HCT116 (cell line): ENCODE measurements at regions not wholly inside any gene's neighbourhood (a gene's known extent, or its start where the extent isn't known, plus 50 kb on each side); places are given as distances from the start of the nearest gene placed in this dataset.

Source experiments
- ATAC-seq: fragments of 200-7000 bp; cut with Tn5 transposase; 2 replicates; pipeline ENCODE4 v1.9.1; 2020; ENCODE audit warnings: mild to moderate bottlenecking, moderate library complexity
- BruUV-seq: library from RNA; stranded (reverse); fragments of 400-500 nt; replicated peaks from 2 replicates; lab custom pipeline; 2021; lab: Mats Ljungman, UMichigan
- CTCF ChIA-PET: fragments of 300-600 bp; sonication (Branson Sonifier 250); formaldehyde crosslinking; loops from one replicate; lab custom pipeline; 2021; ENCODE audit warnings: antibody characterized with exemption; lab: Charles Lee
- POLR2A ChIA-PET: fragments of 300-600, 350-600 bp; sonication (Branson Sonifier 250); formaldehyde crosslinking; loops from one replicate; lab custom pipeline; 2021; ENCODE audit warnings: antibody characterized with exemption; lab: Charles Lee
- RAD21 ChIA-PET, 2 experiments: fragments of 300-600 bp; sonication (Branson Sonifier 250); formaldehyde crosslinking; loops; one replicate each; lab custom pipeline; 2023; ENCODE audit warnings: low total read pairs in 2 of 2; ENCODE audit not compliant: uncharacterized antibody in 2 of 2, unreplicated experiment in 2 of 2, low non-redundant PET in 1 of 2; lab: Charles Lee
- DNase-seq: peaks from one replicate; pipeline ENCODE4 v3.0.0-alpha.2; 2010; ENCODE audit warnings: low read depth, low spot score
- H2AFZ ChIP-seq: fragments of 200-600 bp; shearing (Covaris generic), sonication (generic); 2 replicates; pipeline ENCODE4 v1.6.1; 2017; ENCODE audit warnings: low read depth, mixed run types, mixed read lengths, antibody characterized with exemption, low read length; ENCODE audit not compliant: poor library complexity, severe bottlenecking
- H3K27ac ChIP-seq: 2 replicates; pipeline ENCODE4 v1.5.1; 2012; ENCODE audit warnings: low read depth, low read length
- H3K27me3 ChIP-seq: fragments of 200-600 bp; sonication (generic); 2 replicates; pipeline ENCODE4 v1.6.1; 2016; ENCODE audit warnings: mixed run types, low read length, mixed read lengths; ENCODE audit not compliant: insufficient read depth
- H3K36me3 ChIP-seq, 2 experiments: fragments of 200-500 bp in 1 of 2; fragments of 200-600 bp in 1 of 2; sonication (Bioruptor generic) in 1 of 2; sonication (generic) in 1 of 2; 2 replicates each; pipeline versions ENCODE4 v1.5.1 to v1.6.1; 2014 to 2016; ENCODE audit warnings: low read length in 2 of 2, inconsistent platforms in 1 of 2, mixed read lengths in 1 of 2, mixed run types in 1 of 2; ENCODE audit not compliant: insufficient read depth in 2 of 2, control insufficient read depth in 1 of 2
- H3K4me1 ChIP-seq, 2 experiments: fragments of 200-600 bp in 1 of 2; sonication (generic) in 1 of 2; 2 replicates each; pipeline versions ENCODE4 v1.5.1 to v1.6.1; 2012 to 2017; ENCODE audit warnings: low read length in 2 of 2, inconsistent platforms in 1 of 2, mild to moderate bottlenecking in 1 of 2, mixed read lengths in 1 of 2, mixed run types in 1 of 2, moderate library complexity in 1 of 2; ENCODE audit not compliant: insufficient read depth in 2 of 2, control insufficient read depth in 1 of 2
- H3K4me2 ChIP-seq: fragments of 200-600 bp; sonication (generic); 2 replicates; pipeline ENCODE4 v1.6.1; 2017; ENCODE audit warnings: mixed run types, low read length, mixed read lengths
- H3K4me3 ChIP-seq, 2 experiments: fragments of 200-600 bp in 1 of 2; sonication (generic) in 1 of 2; replicated peaks in 1 of 2; 2 replicates each; pipeline ENCODE4 v1.5.1; 2011 to 2016; ENCODE audit warnings: low read length in 2 of 2, control low read depth in 1 of 2, low read depth in 1 of 2, mild to moderate bottlenecking in 1 of 2, mixed read lengths in 1 of 2, mixed run types in 1 of 2
- H3K79me2 ChIP-seq: fragments of 200-600 bp; sonication (generic); 2 replicates; pipeline ENCODE4 v1.6.1; 2017; ENCODE audit warnings: mild to moderate bottlenecking, mixed run types, low read length, moderate library complexity, mixed read lengths; ENCODE audit not compliant: insufficient read depth
- H3K9ac ChIP-seq: fragments of 200-600 bp; sonication (generic); 2 replicates; pipeline ENCODE4 v1.6.1; 2016; ENCODE audit warnings: low read length, mixed read lengths
- H3K9me2 ChIP-seq: fragments of 200-600 bp; sonication (generic), shearing (Covaris generic); 2 replicates; pipeline ENCODE4 v1.6.1; 2017; ENCODE audit warnings: mixed run types, mild to moderate bottlenecking, moderate library complexity; ENCODE audit not compliant: insufficient read depth
- H3K9me3 ChIP-seq, 2 experiments: fragments of 200-500 bp in 1 of 2; fragments of 200-600 bp in 1 of 2; sonication (Bioruptor generic) in 1 of 2; sonication (generic) in 1 of 2; 2 replicates each; pipeline ENCODE4 v1.6.1; 2014 to 2017; ENCODE audit warnings: low read length in 2 of 2, mixed read lengths in 2 of 2, inconsistent platforms in 1 of 2, low read depth in 1 of 2, mild to moderate bottlenecking in 1 of 2, mixed run types in 1 of 2, moderate library complexity in 1 of 2; ENCODE audit not compliant: control insufficient read depth in 1 of 2, insufficient read depth in 1 of 2
- H4K20me1 ChIP-seq: fragments of 200-600 bp; sonication (generic), shearing (Covaris generic); 2 replicates; pipeline ENCODE4 v1.6.1; 2017; ENCODE audit warnings: mixed run types, mild to moderate bottlenecking, moderate library complexity; ENCODE audit not compliant: insufficient read depth
- CEBPB ChIP-seq: IDR thresholded peaks from 2 replicates; pipeline ENCODE4 v1.6.1; 2012; ENCODE audit warnings: low read depth
- EZH2 ChIP-seq: fragments of 200-600 bp; sonication (generic); IDR thresholded peaks from 2 replicates; pipeline ENCODE4 v1.6.1; 2017; ENCODE audit warnings: antibody characterized with exemption, mixed run types
- FOSL1 ChIP-seq: IDR thresholded peaks from 2 replicates; pipeline ENCODE4 v1.6.1; 2012; ENCODE audit warnings: low read depth
- JUND ChIP-seq: IDR thresholded peaks from 2 replicates; pipeline ENCODE4 v1.6.1; 2012
- POLR2A ChIP-seq: IDR thresholded peaks from 2 replicates; pipeline ENCODE4 v1.7.0; 2011; ENCODE audit warnings: borderline replicate concordance; ENCODE audit not compliant: insufficient read depth, insufficient read length; ENCODE audit errors: extremely low read depth
- POLR2AphosphoS5 ChIP-seq: IDR thresholded peaks from 2 replicates; pipeline ENCODE4 v1.6.1; 2011; ENCODE audit warnings: mild to moderate bottlenecking, low read depth, low read length, moderate library complexity
- SIN3A ChIP-seq: IDR thresholded peaks from 2 replicates; pipeline ENCODE4 v1.6.1; 2012; ENCODE audit warnings: low read depth
- SRF ChIP-seq: IDR thresholded peaks from 2 replicates; pipeline ENCODE4 v1.6.1; 2012; ENCODE audit warnings: low read depth
- TCF7L2 ChIP-seq: IDR thresholded peaks from 2 replicates; pipeline ENCODE4 v1.7.0; 2011; ENCODE audit warnings: borderline replicate concordance, inconsistent platforms; ENCODE audit not compliant: insufficient read depth, insufficient read length; ENCODE audit errors: extremely low read depth
- intact Hi-C: fragments of 100-400 bp; cut with micrococcal nuclease; formaldehyde crosslinking; loops from 2 replicates; pipeline ENCODE4 v1.10.0; 2022
- TF ChIP-seq, protein P1 (sequence below): IDR thresholded peaks from 2 replicates; pipeline ENCODE4 v1.6.1; 2011; ENCODE audit warnings: mild to moderate bottlenecking, low read length, moderate library complexity; ENCODE audit not compliant: insufficient replicate concordance; ENCODE audit errors: extremely low read depth
- TF ChIP-seq, protein P2 (sequence below): IDR thresholded peaks from 2 replicates; pipeline ENCODE4 v1.6.1; 2012
- TF ChIP-seq, protein P3 (sequence below): IDR thresholded peaks from 2 replicates; pipeline ENCODE4 v1.6.1; 2012; ENCODE audit warnings: low read depth
- TF ChIP-seq, protein P4 (sequence below), 3 experiments: fragments of 200-600 bp in 1 of 3; sonication (generic) in 1 of 3; IDR thresholded peaks in 2 of 3; conservative IDR thresholded peaks in 1 of 3; 2 replicates each; pipeline ENCODE4 v1.5.1; 2012 to 2017; ENCODE audit warnings: low read depth in 2 of 3, low read length in 2 of 3, antibody characterized with exemption in 1 of 3, borderline replicate concordance in 1 of 3, control low read depth in 1 of 3, mild to moderate bottlenecking in 1 of 3, mixed read lengths in 1 of 3, mixed run types in 1 of 3, moderate library complexity in 1 of 3; ENCODE audit not compliant: insufficient read depth in 1 of 3

GRCh38 chr15:35282965-35283496, 197.9 kb upstream of the NANOGP8 start:
- Histone ChIP-seq H4K20me1 (no peaks in the 10 kb centered on the region), H3K4me2 (no peak overlapping the region), H3K27ac (no peak overlapping the region), H3K4me3 (no peak overlapping the region), H3K9me3 (peaks cover 3 to 4% of the 10 kb centered on the region in 2 experiments; a peak in 2 of 4 replicates), H3K9me2 (no peaks in the 10 kb centered on the region), H3K36me3 (no peaks in the 10 kb centered on the region), H3K4me1 (peaks cover 0 to 13% of the 10 kb centered on the region in 2 experiments; a peak in 3 of 4 replicates), H2AFZ (no peak overlapping the region), H3K9ac (no peak overlapping the region), H3K27me3 (no peaks in the 10 kb centered on the region), H3K79me2 (no peaks in the 10 kb centered on the region)
- intact Hi-C loops, result loop anchor here (10.0 kb wide), 3 partner anchors 208 to 1842 kb away; no protein-coding TSS in a partner anchor
- no peak for DNase-seq
- BruUV-seq, result no TSS peak
- CTCF ChIA-PET, result interaction anchor here (1.4 kb wide), 1 partner anchor 162 kb away, joined by 5 read pairs; no protein-coding TSS in a partner anchor
- RAD21 ChIA-PET, result no interaction called here
- POLR2A ChIA-PET, result no interaction called here
- ATAC-seq, result no peak
- TF ChIP-seq FOSL1 (no peak), SIN3A (no peak), SRF (no peak), POLR2A (no peak), JUND (no peak), CEBPB (no peak), TCF7L2 (no peak), POLR2AphosphoS5 (no peak), EZH2 (no peak)
- TF ChIP-seq, protein P1, sequence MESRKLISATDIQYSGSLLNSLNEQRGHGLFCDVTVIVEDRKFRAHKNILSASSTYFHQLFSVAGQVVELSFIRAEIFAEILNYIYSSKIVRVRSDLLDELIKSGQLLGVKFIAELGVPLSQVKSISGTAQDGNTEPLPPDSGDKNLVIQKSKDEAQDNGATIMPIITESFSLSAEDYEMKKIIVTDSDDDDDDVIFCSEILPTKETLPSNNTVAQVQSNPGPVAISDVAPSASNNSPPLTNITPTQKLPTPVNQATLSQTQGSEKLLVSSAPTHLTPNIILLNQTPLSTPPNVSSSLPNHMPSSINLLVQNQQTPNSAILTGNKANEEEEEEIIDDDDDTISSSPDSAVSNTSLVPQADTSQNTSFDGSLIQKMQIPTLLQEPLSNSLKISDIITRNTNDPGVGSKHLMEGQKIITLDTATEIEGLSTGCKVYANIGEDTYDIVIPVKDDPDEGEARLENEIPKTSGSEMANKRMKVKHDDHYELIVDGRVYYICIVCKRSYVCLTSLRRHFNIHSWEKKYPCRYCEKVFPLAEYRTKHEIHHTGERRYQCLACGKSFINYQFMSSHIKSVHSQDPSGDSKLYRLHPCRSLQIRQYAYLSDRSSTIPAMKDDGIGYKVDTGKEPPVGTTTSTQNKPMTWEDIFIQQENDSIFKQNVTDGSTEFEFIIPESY, result no peak
- TF ChIP-seq, protein P2, sequence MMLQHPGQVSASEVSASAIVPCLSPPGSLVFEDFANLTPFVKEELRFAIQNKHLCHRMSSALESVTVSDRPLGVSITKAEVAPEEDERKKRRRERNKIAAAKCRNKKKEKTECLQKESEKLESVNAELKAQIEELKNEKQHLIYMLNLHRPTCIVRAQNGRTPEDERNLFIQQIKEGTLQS, result no peak
- TF ChIP-seq, protein P3, sequence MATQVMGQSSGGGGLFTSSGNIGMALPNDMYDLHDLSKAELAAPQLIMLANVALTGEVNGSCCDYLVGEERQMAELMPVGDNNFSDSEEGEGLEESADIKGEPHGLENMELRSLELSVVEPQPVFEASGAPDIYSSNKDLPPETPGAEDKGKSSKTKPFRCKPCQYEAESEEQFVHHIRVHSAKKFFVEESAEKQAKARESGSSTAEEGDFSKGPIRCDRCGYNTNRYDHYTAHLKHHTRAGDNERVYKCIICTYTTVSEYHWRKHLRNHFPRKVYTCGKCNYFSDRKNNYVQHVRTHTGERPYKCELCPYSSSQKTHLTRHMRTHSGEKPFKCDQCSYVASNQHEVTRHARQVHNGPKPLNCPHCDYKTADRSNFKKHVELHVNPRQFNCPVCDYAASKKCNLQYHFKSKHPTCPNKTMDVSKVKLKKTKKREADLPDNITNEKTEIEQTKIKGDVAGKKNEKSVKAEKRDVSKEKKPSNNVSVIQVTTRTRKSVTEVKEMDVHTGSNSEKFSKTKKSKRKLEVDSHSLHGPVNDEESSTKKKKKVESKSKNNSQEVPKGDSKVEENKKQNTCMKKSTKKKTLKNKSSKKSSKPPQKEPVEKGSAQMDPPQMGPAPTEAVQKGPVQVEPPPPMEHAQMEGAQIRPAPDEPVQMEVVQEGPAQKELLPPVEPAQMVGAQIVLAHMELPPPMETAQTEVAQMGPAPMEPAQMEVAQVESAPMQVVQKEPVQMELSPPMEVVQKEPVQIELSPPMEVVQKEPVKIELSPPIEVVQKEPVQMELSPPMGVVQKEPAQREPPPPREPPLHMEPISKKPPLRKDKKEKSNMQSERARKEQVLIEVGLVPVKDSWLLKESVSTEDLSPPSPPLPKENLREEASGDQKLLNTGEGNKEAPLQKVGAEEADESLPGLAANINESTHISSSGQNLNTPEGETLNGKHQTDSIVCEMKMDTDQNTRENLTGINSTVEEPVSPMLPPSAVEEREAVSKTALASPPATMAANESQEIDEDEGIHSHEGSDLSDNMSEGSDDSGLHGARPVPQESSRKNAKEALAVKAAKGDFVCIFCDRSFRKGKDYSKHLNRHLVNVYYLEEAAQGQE, result no peak
- TF ChIP-seq, protein P4, sequence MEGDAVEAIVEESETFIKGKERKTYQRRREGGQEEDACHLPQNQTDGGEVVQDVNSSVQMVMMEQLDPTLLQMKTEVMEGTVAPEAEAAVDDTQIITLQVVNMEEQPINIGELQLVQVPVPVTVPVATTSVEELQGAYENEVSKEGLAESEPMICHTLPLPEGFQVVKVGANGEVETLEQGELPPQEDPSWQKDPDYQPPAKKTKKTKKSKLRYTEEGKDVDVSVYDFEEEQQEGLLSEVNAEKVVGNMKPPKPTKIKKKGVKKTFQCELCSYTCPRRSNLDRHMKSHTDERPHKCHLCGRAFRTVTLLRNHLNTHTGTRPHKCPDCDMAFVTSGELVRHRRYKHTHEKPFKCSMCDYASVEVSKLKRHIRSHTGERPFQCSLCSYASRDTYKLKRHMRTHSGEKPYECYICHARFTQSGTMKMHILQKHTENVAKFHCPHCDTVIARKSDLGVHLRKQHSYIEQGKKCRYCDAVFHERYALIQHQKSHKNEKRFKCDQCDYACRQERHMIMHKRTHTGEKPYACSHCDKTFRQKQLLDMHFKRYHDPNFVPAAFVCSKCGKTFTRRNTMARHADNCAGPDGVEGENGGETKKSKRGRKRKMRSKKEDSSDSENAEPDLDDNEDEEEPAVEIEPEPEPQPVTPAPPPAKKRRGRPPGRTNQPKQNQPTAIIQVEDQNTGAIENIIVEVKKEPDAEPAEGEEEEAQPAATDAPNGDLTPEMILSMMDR (IDR thresholded peaks at IDR 0.05 in 2 of 3, conservative IDR thresholded peaks at IDR 0.05 in 1 of 3; ENCODE audit: borderline replicate concordance in 1 of 3, insufficient read depth in 1 of 3, low read depth in 2 of 3, low read length in 2 of 3), result no peak
